ENCODE measurements at regions not wholly inside any gene's neighbourhood (a gene's known extent, or its start where the extent isn't known, plus 50 kb on each side); places are given as distances from the start of the nearest gene placed in this dataset.

DNA sequence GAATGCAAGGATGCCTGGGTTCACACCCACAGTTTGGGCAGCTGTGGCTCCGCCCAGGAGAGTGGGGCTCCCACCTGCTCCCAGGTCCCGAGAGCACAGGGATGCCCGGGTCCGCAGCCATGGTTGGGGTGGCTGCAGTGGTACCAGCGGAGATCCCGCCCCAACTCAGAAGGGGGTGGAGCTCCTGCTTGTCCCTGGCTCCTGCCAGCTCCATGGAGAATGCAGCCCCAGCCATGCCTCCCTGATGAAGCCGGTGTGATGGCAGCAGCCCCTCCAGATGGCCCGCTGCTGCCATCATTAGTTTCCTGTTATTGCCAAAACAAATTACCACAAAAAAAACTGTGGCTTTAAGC, 113.1 kb upstream of the RUNX3 start:
- TF ChIP-seq, protein P1, sequence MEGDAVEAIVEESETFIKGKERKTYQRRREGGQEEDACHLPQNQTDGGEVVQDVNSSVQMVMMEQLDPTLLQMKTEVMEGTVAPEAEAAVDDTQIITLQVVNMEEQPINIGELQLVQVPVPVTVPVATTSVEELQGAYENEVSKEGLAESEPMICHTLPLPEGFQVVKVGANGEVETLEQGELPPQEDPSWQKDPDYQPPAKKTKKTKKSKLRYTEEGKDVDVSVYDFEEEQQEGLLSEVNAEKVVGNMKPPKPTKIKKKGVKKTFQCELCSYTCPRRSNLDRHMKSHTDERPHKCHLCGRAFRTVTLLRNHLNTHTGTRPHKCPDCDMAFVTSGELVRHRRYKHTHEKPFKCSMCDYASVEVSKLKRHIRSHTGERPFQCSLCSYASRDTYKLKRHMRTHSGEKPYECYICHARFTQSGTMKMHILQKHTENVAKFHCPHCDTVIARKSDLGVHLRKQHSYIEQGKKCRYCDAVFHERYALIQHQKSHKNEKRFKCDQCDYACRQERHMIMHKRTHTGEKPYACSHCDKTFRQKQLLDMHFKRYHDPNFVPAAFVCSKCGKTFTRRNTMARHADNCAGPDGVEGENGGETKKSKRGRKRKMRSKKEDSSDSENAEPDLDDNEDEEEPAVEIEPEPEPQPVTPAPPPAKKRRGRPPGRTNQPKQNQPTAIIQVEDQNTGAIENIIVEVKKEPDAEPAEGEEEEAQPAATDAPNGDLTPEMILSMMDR (IDR thresholded peaks at IDR 0.05) = no peak
- TF ChIP-seq POLR2A (IDR thresholded peaks at IDR 0.05) = no peak
